Adrenal gland (tissue), 5 donors: ENCODE measurements at regions not wholly inside any gene's neighbourhood (a gene's known extent, or its start where the extent isn't known, plus 50 kb on each side); places are given as distances from the start of the nearest gene placed in this dataset.

Source experiments
- POLR2A ChIP-seq, 2 donors: fragments of 450-650 bp; IDR thresholded peaks; one replicate each; pipeline ENCODE4 v1.6.1; 2017; ENCODE audit warnings: antibody characterized with exemption in 2 of 2, mild to moderate bottlenecking in 2 of 2, moderate library complexity in 1 of 2
- TF ChIP-seq, protein P1 (sequence below), 6 experiments: fragments of 450-650 bp in 4 of 6; fragments of 200-600 bp in 2 of 6; sonication (generic) in 1 of 6; IDR thresholded peaks; 1 replicate in 5 of 6; 2 replicates in 1 of 6; pipeline versions ENCODE4 v1.5.1 to v1.8.0; 2016 to 2021; ENCODE audit warnings: antibody characterized with exemption in 6 of 6, mild to moderate bottlenecking in 2 of 6, moderate library complexity in 1 of 6
- donor health status: DM: no; HTN: no; CAD: no.

DNA sequence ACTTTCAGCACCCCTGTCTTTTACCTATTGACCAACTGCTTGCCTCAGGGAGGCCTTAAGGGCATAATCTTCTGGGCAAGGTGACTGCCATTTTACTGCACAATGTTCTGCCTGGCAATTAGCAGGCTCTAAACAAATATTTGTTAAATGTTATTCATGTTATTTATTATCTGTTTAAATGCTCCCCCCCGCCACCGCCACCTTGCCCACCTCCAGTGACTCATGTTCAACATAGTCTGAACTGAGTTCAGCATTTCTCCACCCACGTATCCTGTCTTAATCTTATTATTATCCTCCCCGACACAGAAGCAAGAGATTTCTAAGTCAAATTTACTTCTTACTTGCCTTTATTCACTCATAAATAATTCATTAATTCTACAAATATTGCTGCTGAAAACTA is 144.8 kb downstream of the LIG4 start:
- TF ChIP-seq, protein P1, sequence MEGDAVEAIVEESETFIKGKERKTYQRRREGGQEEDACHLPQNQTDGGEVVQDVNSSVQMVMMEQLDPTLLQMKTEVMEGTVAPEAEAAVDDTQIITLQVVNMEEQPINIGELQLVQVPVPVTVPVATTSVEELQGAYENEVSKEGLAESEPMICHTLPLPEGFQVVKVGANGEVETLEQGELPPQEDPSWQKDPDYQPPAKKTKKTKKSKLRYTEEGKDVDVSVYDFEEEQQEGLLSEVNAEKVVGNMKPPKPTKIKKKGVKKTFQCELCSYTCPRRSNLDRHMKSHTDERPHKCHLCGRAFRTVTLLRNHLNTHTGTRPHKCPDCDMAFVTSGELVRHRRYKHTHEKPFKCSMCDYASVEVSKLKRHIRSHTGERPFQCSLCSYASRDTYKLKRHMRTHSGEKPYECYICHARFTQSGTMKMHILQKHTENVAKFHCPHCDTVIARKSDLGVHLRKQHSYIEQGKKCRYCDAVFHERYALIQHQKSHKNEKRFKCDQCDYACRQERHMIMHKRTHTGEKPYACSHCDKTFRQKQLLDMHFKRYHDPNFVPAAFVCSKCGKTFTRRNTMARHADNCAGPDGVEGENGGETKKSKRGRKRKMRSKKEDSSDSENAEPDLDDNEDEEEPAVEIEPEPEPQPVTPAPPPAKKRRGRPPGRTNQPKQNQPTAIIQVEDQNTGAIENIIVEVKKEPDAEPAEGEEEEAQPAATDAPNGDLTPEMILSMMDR (IDR thresholded peaks at IDR 0.05), result no peak
- no peak for TF ChIP-seq POLR2A (IDR thresholded peaks at IDR 0.05)
